NCI-H524 treated with DMSO at 0.1 percent for 48 hours (cell line): ENCODE measurements at regions not wholly inside any gene's neighbourhood (a gene's known extent, or its start where the extent isn't known, plus 50 kb on each side); places are given as distances from the start of the nearest gene placed in this dataset.

ENCODE experiments used
- DNase-seq: peaks from one replicate; lab custom pipeline; 2025; lab: John Stamatoyannopoulos, UW

DNA sequence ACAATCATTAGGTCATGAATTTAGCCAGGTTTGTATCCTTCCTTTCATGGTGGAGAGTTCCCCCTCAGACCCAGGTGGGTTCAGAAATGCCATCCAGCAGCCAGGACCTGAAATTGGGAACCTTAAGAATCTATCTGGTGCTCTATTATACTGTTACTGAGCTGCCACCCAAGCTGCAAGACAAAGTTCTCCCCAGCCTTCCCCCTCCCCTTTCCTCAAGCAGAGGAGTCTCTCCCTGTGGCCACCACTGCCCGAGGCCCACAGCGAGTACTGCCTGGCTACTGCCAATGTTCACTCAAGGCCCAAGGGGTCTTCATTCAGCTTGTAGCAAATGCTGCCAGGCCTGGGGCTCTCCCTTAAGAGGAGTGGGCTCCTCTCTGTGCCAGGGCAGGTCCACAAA lies 133.8 kb downstream of the TMEM38B start:
- no peak for DNase-seq

DNA sequence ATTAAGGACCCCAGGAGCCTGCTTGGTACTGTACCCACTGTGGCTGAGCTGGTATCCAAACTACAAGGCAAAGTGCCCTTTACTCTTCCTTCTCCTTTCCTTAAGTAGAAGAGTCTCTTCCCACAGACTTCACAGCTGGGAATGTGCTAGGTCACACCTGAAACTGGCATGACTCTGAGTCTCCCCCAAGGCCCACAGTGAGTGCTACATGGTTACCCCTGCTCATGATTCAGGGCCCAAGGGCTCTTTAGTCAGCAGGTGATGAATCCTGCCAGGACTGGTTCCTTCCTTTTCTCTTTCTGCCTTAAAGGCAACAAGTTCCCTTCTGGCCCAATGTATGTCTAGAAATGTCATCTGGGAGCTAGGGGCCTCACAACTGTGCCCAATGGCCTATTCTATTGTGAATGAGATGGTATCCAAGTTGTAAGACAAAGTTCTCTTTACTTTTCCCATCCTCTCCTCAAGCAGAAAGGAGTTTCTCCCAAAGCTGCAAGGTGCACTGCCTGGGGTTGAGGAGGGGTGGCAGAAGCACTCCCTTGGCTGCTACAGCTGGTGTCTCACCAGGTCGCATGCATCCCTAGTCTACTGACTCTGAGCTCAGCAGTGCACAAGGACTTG lies 134.4 kb downstream of the TMEM38B start:
- no peak for DNase-seq

DNA sequence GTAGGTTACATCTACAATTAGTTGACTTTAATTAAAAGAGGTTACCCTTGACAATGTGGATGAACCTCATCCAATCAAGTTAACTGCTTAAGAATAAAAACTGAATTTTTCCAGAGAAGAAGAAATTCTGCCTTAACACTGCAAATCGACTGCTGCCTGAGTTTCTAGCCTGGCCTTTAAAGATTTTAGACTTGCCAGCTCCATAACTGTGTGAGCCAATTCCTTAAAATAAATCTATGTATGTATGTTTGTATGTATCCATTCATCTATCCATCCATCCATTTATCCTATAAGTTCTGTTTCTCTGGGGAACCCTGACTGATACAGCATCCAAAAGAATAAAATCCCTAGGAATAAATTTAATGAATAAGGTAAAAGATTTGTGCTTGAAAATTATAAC lies 136.1 kb downstream of the TMEM38B start:
- no peak for DNase-seq

DNA sequence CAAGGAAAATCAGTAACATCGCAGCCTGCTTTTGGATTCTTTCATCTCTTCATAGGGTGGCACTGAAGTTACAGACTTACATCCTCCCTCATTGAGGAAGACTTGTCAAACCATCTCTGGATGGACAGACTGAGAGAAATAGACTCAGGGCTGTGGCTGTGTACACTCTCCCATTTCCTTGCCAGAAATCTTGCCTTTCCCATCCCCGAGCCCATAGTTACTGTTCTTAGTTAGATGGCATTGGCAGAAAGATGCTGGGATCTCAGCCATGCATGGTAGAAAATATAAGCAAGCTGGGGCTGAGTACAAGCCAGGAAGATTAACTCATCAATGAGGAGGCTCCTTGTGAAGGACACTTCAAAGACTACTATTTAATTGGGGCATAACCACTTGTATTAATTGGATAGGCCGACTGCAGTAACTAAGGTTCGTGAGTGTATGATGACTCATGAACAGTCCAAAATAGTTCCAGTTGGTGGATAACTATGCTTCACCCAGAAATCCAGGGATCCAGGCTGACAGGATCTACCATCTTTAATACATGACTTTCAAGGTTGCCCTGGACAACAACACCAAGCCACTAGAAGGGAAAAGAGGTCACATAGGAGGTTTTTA lies 137.9 kb downstream of the TMEM38B start:
- DNase-seq, result peak; percentile 26

DNA sequence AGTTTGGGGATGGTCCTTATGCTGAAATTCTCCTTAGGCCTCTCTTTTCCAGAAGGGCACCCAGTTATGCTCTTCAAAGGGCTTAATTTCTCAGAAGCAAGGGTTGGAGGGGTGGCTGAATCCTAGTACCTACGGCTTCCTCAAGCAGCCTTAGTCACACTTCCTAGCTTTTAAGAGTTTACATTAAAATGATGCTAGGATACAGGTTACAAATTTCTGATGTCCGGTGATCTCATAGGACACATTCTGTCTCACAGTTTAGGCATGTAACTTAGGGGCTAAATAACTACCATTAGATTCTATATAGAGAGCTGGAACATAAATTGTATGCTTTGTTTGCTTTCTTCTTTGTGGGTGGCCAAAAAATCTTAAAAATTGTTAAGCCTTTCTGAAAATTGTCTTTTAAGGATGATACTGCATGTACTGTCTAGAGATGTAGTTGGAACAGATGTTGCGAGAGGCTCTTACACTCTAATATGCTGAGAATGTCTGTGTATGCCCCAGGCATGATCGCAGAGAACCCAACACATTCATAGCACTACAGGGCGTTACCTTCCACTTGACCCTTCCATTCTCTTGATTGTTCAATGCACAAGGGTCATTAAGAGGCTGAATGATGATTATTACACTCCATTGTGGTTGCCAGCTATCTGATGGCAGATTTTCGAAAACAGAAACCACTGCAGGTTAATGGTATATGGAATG lies 139.1 kb downstream of the TMEM38B start:
- DNase-seq, result no peak

DNA sequence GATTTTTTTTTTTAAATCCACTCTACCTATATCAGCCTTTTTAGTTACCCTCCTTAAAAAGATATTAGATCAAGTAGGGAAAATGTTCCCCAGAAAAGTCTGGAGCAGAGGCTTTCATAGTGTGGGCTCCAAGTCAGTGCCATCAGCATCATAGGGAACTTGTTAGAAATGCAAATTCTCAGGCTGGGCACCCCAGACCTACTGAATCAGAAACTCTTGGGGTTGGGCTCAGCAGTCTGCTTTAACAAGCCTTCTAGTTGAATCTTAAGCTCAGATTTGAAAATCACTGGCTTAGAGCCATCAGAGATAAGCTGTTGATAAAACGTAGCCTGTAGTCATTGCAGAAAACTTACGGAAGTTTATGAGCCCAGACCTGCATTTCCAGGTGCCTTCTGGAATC lies 140.1 kb downstream of the TMEM38B start:
- DNase-seq, result no peak

DNA sequence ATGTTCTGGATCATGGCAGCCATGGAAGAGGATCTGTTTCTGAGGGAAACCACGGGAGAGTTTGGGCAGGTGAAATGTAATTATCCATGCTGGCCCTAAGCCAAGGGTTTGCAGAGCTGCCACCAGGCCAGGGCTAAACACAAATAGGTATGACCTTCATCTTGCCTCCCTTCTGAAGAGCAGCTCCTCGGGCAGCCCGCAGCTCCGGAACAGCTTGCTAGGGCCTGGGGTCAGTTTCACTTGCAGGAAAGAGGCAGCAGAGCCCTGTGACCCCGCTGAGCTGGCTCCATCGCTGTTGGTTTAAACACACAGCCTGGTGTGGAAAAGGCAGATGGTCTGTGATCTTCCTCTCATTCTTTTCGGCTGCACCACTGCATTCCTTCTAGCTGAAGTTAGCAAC lies 141.4 kb downstream of the TMEM38B start:
- no peak for DNase-seq

DNA sequence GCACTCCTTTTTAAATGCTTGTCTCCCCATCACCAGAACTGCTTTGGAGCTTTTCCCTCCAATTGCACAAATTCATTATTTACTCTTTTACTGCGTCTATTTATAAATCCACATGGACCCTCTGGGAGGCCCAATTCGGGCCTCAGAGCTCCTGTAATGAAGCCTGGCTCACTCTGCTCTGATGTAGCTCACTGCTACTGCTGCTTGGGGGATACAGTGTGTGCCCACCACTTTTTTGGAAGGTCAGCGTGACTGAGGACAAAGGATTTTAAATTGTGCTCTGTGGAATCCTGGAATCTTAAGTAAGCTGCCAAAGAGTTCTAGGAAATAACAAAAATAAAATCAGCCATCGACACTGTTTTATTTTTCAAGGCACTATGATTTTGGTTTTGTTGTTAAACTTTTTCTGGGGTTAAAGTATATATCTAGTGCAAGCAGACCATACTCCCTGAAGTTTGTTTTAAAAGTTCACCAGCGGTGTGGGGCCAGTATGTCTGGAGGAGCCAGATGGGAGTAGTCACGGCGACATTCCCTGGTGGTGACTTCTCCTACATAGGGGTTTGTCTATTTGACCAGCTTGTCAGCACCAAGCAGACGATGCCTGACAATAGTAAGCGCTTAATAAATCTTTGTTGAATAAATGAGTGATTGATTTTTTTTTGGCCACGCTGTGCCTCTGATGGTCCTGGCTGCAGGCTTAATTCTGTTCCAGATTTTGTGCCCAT lies 142.8 kb downstream of the TMEM38B start:
- no peak for DNase-seq

DNA sequence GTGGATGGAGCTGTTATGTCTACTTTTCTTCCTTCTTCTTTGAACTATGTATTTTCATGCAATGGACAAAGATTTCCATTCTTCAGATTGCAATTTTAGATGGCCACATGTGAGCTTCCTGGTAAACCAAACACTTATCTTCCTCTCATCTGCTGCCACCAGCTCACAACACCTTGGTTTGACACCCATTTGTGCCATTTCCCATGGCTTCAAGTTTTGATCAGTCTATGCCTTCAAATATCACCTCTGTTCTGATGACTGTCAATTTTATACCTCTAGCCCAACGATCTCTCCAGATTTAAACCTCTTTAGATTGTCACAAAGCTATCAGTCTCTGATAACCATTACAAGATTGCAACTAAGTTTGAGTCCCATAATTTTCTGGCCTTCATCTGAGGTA lies 147.2 kb downstream of the TMEM38B start:
- DNase-seq, result no peak

DNA sequence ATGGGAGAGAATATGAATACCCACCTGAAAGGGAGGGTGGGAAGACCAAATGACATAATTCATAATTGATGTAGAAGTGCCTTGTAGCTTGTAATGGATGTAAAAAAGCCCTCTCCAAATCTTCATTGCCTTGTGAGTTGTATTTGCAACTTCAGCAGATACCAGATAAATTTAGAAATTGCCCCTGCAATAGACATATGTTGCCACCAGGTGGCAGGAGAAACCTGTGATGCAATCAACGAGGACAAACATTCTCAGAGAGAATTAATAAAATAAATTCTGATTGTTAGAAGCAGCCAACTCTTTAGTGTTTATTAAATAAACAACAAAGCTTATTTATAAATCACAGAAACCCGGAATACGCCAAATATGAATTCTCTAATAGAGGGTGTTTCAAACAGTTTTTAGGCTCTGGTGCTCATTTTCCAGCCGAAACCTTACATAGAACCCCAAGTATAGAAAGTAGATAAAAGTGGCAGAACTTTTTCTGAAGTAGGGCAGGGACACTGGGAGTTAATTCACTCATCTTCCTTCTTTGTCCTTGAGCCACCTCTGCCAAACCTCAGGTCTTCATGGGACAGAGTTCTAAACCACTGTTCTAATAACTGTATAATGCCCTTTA lies 147.8 kb downstream of the TMEM38B start:
- DNase-seq, result no peak

DNA sequence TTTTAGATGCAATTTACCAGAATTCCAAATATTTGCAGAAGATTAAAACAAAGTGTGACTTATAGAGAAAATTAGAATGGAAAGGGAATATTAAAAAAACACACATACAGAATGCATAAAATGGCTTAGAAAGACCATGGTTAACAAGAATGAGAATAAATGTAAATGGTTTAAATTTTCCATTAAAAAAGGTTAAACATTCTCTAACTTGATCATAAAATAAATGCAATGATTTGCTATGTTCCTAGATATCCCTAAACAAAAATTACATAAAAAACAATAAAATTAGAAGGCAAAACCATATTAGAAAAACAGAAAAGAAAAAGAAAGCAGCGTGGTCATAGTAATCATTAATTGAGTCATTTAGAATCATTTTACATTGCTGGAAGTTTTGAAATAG lies 152.5 kb downstream of the TMEM38B start:
- DNase-seq, result no peak

DNA sequence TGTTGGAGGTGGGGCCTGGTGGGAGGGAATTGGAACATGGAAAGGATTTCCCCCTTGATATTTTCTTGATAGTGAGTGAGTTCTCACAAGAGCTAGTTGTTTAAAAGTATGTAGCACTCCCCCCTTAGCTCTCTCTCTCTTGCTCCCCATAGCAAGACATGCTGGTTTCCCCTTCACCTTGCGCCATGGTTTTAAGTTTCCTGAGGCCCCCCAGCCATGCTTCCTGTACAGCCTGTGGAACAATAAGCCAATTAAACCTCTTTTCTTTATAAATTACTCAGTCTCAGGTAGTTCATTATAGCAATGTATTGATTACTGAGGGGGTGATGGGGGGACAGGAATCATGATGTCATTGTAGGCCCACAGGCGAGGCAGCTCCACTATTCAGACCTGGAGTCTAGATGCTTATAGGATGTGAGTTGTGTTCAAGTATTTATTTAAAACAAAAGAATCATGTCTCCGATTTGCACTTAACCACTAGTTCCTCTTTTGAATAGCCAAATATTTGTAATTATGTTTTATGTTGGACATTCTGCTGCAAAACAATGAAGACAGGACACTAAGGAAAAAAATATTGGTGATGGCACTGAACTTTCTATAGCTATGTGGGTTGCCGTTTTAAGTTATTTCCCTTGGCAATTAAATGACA lies 156.6 kb downstream of the TMEM38B start:
- no peak for DNase-seq

DNA sequence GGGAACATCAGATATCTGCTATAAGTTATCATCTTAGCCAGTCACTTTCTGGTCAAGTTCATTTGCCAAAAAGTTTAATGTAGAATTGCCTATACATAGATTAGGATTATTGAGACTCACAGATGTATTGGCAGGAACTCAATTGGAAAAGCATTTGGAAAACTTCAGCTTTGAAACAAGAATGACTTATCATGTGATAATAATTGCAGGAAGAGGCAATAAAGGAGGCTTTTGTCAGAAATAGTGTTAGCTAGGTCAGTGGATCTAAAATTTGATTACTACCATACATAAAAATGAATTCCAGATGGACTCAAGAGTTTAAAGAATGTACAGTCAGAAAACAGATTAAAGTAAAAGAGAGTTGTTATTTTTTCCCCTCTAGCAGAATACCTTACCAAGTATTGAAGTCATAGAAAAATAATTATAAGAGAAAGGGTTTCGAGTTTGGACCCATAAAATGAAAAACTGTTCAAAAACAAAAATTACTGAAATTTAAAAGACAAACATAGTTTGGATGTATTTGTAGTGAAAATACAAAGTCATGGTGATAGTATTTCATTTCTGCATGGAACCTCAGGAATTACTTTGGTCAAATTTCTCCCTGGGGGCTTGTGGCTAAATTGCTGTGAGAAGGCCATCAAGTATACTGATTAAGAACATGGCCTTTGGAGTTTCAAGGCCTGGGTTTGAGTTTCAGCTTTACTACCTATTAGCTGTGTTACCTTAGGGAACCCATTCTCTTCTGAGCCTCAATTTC lies 159.9 kb downstream of the TMEM38B start:
- DNase-seq, result no peak

DNA sequence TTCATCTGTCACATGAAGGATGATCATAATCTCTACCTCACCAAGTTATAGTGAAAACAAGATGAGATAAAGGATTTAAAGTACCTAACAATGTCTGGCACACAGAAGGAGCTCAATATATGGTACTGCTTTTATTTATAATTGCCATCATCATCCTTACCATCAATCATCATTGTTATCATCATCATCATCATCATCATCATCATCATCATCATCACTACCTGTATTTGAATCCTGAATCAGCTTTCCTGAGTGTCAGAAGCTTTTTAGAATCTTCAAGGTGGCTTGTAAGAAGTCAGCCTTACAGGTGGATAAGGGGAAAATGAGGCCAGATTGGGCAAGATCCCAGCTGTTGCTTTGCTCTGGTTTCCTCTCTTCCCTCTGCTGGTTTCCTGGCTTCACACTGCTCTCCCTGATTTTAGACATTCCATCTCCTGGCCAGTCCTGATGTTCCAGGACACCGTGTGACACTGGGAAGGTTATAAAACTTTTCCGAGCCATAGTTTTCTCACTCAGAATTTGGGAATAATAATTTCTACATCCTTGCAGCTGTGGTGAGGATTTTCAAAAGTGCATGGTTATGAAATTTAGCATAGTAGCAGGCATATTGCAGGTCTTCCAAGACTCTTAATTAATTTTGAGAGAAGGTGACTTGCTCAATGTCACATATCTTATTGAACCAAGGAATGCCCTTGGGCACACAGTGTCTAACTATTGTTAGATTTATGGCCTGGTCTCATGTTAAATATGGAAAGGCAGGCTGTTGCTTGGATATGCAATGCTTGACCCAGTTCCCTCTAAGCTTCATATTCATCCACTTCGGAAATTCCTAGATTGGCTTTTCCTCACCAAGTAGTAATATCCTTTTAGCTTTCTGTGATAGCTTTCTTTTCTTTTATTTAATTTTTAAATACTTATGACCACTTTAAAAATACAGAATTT lies 160.7 kb downstream of the TMEM38B start:
- DNase-seq, result no peak

DNA sequence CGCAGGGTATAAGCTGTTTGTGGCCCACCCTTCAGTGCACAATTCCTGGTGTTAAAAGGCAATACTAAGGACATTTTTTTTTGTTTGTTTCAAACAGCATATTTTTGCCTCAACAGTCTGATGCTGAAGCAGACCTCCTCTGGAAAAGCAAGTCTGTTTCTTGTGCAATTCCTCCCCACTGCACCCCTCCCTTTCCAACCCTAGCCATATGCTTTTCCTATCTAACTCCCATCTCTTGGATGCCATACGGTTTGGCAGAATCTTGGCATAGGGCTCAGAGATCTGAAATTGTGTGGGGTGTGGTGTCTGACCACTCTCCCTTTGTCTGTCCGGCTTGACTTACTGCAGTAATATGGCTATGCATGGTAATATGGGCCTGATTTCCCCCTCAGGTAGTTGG lies 161.6 kb downstream of the TMEM38B start:
- DNase-seq, result no peak

DNA sequence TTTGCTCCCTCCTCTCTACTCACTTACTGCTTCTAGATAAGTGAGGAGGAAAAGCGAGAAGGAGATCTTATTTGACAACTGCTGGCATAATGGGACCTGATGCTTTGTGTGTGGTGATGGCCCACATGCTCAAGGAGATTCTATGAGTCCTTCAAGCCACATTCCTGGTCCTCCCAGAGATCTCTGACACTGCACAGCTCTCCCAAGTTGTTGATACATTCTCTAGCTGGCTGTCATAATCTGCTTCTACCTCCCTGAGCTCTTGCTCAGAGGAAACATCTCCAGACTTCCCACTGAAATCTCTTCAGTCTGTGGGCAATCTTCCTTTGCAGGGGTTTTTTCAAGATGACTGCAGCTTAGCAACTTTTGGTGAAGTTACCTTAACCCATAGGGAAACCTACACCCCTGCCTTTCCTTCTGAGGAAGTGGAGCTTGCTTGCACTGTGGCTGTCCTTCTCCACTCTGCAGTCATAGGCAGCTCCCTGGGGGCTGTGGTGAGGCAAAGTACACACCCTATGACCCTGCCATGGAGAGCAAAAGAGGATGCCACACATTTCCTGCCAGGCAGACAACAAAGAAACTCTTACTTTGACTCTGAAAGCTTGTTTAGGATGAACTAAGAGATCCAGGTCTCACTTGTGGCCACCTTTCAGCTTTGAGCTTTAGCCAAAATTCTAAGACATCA lies 163.8 kb downstream of the TMEM38B start:
- no peak for DNase-seq

DNA sequence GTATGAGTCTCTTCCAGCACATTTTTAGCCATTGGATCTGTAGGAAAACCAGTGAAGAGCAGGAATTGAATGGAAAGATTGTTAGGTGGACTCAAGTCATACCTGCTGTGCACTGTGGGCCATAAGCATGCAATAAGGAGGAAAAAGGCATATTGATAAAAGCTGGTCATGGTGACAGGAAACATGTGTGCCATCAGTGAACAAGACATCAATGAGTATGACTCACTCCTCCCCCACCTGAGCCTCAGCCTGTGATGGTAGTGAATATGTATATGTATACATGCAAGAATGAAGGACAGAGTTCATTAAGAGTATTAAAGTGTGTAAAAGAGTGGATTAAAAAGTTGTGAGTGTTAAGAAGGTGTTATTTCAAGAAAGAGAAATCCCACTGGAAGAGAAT lies 164.5 kb downstream of the TMEM38B start:
- DNase-seq, result no peak

DNA sequence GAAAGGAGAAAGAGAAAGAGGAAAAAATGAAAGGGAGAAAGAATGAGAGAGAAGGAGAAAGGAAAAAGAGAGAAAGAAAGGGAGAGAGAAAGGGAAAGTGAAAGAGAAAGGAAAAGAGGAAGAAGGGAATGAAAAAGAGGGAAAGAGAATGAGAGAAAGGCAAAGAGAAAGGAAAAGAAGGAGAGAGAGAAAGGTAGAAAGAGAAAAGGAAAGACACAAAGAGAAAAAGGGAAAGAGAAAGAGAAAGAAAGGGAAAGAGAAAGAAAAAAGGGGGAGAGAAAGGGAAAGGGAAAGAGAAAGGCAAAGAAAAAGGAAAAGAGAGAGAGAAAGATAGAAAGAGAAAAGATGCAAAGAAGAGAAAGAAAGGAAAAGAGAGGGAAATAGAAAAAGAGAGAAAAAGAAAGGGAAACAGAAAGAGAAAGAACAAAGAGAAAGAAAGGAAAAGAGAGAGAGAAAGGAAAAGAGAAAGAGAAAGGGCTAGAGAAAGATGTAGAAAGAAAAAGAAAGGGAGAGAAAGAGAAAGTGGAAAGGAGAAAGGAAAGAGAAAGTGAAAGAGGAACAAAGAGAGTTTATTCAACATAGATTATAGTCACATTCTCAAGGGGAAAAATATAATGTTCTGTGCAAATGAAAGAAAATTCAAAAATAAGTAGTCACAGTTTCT lies 165.2 kb downstream of the TMEM38B start:
- no peak for DNase-seq

DNA sequence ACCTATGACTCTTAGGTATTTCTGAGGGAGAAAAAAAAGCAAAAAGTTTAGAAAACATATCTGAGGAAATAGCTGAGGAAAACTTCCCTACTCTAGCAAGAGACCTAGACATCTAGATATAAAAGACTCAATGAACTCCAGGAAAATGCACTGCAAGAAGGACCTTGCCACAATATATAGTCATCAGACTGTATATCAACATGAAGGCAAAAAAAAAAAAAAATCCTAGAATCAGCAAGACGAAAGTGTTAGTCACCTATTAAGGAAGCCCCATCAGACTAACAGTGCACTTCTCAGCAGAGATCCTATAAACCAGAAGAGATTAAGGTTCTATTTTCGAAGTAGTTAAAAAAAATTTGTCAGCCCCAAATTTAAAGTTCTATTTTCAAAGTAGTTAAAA lies 166.2 kb downstream of the TMEM38B start:
- DNase-seq, result no peak
